ENCODE measurements at regions not wholly inside any gene's neighbourhood (a gene's known extent, or its start where the extent isn't known, plus 50 kb on each side); places are given as distances from the start of the nearest gene placed in this dataset.

GRCh38 chr3:124566701-124567100 lies 163.6 kb upstream of the UMPS start:
- no peak for TF ChIP-seq CTCF (conservative IDR thresholded peaks at IDR 0.05; ENCODE audit: low read length)
- no peak for TF ChIP-seq EZH2phosphoT487 (IDR thresholded peaks at IDR 0.05; ENCODE audit: borderline replicate concordance, low read depth, low read length)

Measured in OCI-LY7 (cell line).